Esophagus squamous epithelium (tissue), 4 donors: ENCODE measurements at regions not wholly inside any gene's neighbourhood (a gene's known extent, or its start where the extent isn't known, plus 50 kb on each side); places are given as distances from the start of the nearest gene placed in this dataset.

Experiments
- POLR2A ChIP-seq, 4 donors: fragments of 450-650 bp; IDR thresholded peaks; one replicate each; pipeline ENCODE4 v1.6.1; 2017; ENCODE audit warnings: antibody characterized with exemption in 4 of 4, mild to moderate bottlenecking in 4 of 4, moderate library complexity in 3 of 4
- TF ChIP-seq, protein P1 (sequence below), 6 experiments: fragments of 450-650 bp in 4 of 6; fragments of 200-600 bp in 2 of 6; sonication (generic) in 2 of 6; IDR thresholded peaks; one replicate each; pipeline ENCODE4 v1.5.1; 2016 to 2019; ENCODE audit warnings: antibody characterized with exemption in 6 of 6, mild to moderate bottlenecking in 4 of 6, moderate library complexity in 4 of 6

DNA sequence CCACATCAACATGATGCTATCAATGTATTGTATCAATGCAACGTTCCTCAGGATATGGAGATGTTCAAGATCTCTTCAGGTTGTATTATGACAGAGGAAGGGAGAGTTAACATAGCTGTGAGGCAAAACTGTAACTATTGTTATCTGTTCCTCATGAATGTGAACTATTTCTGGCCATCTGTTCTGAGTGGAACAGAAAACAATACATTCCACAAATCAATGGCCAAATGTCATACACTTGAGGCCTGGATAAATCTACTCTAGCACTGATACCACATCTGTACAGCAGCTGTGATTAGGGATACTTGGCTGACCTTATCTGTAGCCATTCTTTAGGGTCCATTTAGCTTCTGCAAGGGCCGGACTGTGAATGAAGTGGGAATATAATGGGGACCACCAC is 447.9 kb downstream of the IRS1 start:
- TF ChIP-seq POLR2A (IDR thresholded peaks at IDR 0.05) = no peak
- TF ChIP-seq, protein P1, sequence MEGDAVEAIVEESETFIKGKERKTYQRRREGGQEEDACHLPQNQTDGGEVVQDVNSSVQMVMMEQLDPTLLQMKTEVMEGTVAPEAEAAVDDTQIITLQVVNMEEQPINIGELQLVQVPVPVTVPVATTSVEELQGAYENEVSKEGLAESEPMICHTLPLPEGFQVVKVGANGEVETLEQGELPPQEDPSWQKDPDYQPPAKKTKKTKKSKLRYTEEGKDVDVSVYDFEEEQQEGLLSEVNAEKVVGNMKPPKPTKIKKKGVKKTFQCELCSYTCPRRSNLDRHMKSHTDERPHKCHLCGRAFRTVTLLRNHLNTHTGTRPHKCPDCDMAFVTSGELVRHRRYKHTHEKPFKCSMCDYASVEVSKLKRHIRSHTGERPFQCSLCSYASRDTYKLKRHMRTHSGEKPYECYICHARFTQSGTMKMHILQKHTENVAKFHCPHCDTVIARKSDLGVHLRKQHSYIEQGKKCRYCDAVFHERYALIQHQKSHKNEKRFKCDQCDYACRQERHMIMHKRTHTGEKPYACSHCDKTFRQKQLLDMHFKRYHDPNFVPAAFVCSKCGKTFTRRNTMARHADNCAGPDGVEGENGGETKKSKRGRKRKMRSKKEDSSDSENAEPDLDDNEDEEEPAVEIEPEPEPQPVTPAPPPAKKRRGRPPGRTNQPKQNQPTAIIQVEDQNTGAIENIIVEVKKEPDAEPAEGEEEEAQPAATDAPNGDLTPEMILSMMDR (IDR thresholded peaks at IDR 0.05) = no peak
